ENCODE measurements at regions not wholly inside any gene's neighbourhood (a gene's known extent, or its start where the extent isn't known, plus 50 kb on each side); places are given as distances from the start of the nearest gene placed in this dataset.

- TF ChIP-seq POLR2A (IDR thresholded peaks at IDR 0.05) (no peak), CTCF (IDR thresholded peaks at IDR 0.05) (no peak), EP300 (IDR thresholded peaks at IDR 0.05) (no peak)
Observed at GRCh38 chr9:103362986-103363385, 367.9 kb downstream of the CYLC2 start.
